Left ventricle myocardium inferior (tissue), 1 donor: ENCODE measurements at regions not wholly inside any gene's neighbourhood (a gene's known extent, or its start where the extent isn't known, plus 50 kb on each side); places are given as distances from the start of the nearest gene placed in this dataset.

Experiments
- DNase-seq: peaks from one replicate; pipeline ENCODE4 v3.0.0-alpha.2; 2020
- H3K27ac ChIP-seq: fragments of 200-600 bp; replicated peaks from 2 replicates; pipeline ENCODE4 v1.8.0; 2021
- H3K27me3 ChIP-seq: fragments of 200-600 bp; 2 replicates; pipeline ENCODE4 v1.8.0; 2021; ENCODE audit warnings: low read depth
- H3K36me3 ChIP-seq: fragments of 200-600 bp; 2 replicates; pipeline ENCODE4 v1.8.0; 2021
- H3K4me1 ChIP-seq: fragments of 200-600 bp; 2 replicates; pipeline ENCODE4 v1.8.0; 2021
- H3K4me3 ChIP-seq: fragments of 200-600 bp; 2 replicates; pipeline ENCODE4 v1.8.0; 2021; ENCODE audit warnings: mild to moderate bottlenecking, moderate library complexity
- H3K9me3 ChIP-seq: fragments of 200-600 bp; replicated peaks from 2 replicates; pipeline ENCODE4 v1.8.0; 2021
- CTCF ChIP-seq: fragments of 200-600 bp; IDR thresholded peaks from 2 replicates; pipeline ENCODE4 v1.8.0; 2021; ENCODE audit warnings: antibody characterized with exemption, mild to moderate bottlenecking, borderline replicate concordance
- intact Hi-C: fragments of 100-400 bp; cut with micrococcal nuclease; formaldehyde crosslinking; loops from one replicate; pipeline ENCODE4 v1.11.0; 2022
- donor health status: DM: no; HTN: yes; CAD: no; lungs with severe emphysema.

GRCh38 chr15:93188236-93188635 lies 99.2 kb upstream of the RGMA start:
- H3K9me3 ChIP-seq: no peaks in the 10 kb centered on the region
- no peaks in the 10 kb centered on the region for H3K27me3 ChIP-seq
- no peaks in the 10 kb centered on the region for H3K36me3 ChIP-seq
- no peak for DNase-seq
- no peak overlapping the region for H3K4me3 ChIP-seq
- no peak overlapping the region for H3K27ac ChIP-seq
- no peak for TF ChIP-seq CTCF
- H3K4me1 ChIP-seq: no peaks in the 10 kb centered on the region
- intact Hi-C loops: no loop called here

- no peak overlapping the region for H3K27ac ChIP-seq
- H3K4me3 ChIP-seq: no peak overlapping the region
- no peaks in the 10 kb centered on the region for H3K27me3 ChIP-seq
- H3K4me1 ChIP-seq: peaks cover 5% of the 10 kb centered on the region
- intact Hi-C loops: no loop called here
- H3K36me3 ChIP-seq: no peaks in the 10 kb centered on the region
- no peaks in the 10 kb centered on the region for H3K9me3 ChIP-seq
- no peak for DNase-seq
- TF ChIP-seq CTCF: no peak
Measured at GRCh38 chr15:93185796-93186195, 96.8 kb upstream of the RGMA start.

- no peaks in the 10 kb centered on the region for H3K9me3 ChIP-seq
- H3K27ac ChIP-seq: no peak overlapping the region
- peaks cover 8% of the 10 kb centered on the region for H3K27me3 ChIP-seq
- intact Hi-C loops: no loop called here
- no peak for DNase-seq
- no peak overlapping the region for H3K4me3 ChIP-seq
- peaks cover 12% of the 10 kb centered on the region for H3K4me1 ChIP-seq
- no peak for TF ChIP-seq CTCF
- H3K36me3 ChIP-seq: no peaks in the 10 kb centered on the region
Measured at GRCh38 chr15:93182703-93183205, 93.7 kb upstream of the RGMA start.

GRCh38 chr15:93180656-93181055 lies 91.6 kb upstream of the RGMA start:
- intact Hi-C loops: no loop called here
- peaks cover 8% of the 10 kb centered on the region for H3K27me3 ChIP-seq
- H3K4me3 ChIP-seq: no peak overlapping the region

GRCh38 chr15:93180128-93180527 lies 91.1 kb upstream of the RGMA start:
- Histone ChIP-seq H3K9me3 (no peaks in the 10 kb centered on the region), H3K4me3 (no peak overlapping the region), H3K36me3 (no peaks in the 10 kb centered on the region), H3K27me3 (peaks cover 8% of the 10 kb centered on the region), H3K4me1 (peaks cover 12% of the 10 kb centered on the region), H3K27ac (no peak overlapping the region)
- intact Hi-C loops: no loop called here
- TF ChIP-seq CTCF: no peak
- no peak for DNase-seq

More at GRCh38 chr15:93180656-93181055, 91.6 kb upstream of the RGMA start:
- Histone ChIP-seq H3K9me3 (no peaks in the 10 kb centered on the region), H3K4me1 (peaks cover 12% of the 10 kb centered on the region), H3K36me3 (no peaks in the 10 kb centered on the region), H3K27ac (no peak overlapping the region)
- no peak for DNase-seq
- no peak for TF ChIP-seq CTCF
